Upper lobe of left lung (tissue), 4 donors: ENCODE measurements at regions not wholly inside any gene's neighbourhood (a gene's known extent, or its start where the extent isn't known, plus 50 kb on each side); places are given as distances from the start of the nearest gene placed in this dataset.

ENCODE experiments used
- CTCF ChIP-seq, 6 experiments: fragments of 450-650 bp in 4 of 6; fragments of 200-600 bp in 2 of 6; sonication (generic) in 2 of 6; IDR thresholded peaks; one replicate each; pipeline ENCODE4 v1.5.1; 2016 to 2019; ENCODE audit warnings: antibody characterized with exemption in 6 of 6
- EP300 ChIP-seq, 4 donors: sonication (generic); formaldehyde crosslinking; IDR thresholded peaks; one replicate each; pipeline ENCODE4 v1.5.1; 2017; ENCODE audit warnings: antibody characterized with exemption in 4 of 4, control low read depth in 2 of 4
- POLR2A ChIP-seq, 4 donors: fragments of 450-650 bp; IDR thresholded peaks; one replicate each; pipeline ENCODE4 v1.5.1; 2016 to 2017; ENCODE audit warnings: antibody characterized with exemption in 4 of 4, mild to moderate bottlenecking in 2 of 4
- POLR2AphosphoS5 ChIP-seq, 2 donors: sonication (generic); formaldehyde crosslinking; IDR thresholded peaks; one replicate each; pipeline ENCODE4 v1.5.1; 2017; ENCODE audit warnings: antibody characterized with exemption in 2 of 2

- TF ChIP-seq POLR2A (IDR thresholded peaks at IDR 0.05), result no peak
- TF ChIP-seq EP300 (IDR thresholded peaks at IDR 0.05), result no peak
- TF ChIP-seq CTCF (IDR thresholded peaks at IDR 0.05), result no peak
- TF ChIP-seq POLR2AphosphoS5 (IDR thresholded peaks at IDR 0.05), result no peak
Measured at GRCh38 chr12:126960221-126960620, 1306.7 kb upstream of the TMEM132C start.
